ENCODE measurements at regions not wholly inside any gene's neighbourhood (a gene's known extent, or its start where the extent isn't known, plus 50 kb on each side); places are given as distances from the start of the nearest gene placed in this dataset.

DNA sequence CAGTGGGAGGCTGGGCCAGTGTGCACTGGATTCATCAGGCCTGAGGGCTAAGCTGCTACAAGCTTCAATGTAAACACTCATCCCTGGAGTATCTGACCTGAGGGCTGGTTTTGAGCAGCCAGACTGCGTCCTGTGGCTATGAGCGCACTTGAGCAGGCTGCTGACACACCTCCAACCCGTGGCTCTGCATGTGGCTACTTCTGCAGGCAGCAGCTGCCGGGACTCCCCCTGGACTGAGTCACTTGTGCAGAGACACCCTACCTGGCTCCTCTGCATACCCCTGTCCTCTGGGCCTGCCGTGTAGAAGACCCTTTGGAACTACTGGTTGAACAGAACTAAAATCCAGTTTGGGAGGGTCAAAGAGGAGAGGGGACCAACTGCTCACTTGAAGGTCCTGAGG lies 172.0 kb downstream of the SCP2D1 start (continued):
- TF ChIP-seq, protein P1, sequence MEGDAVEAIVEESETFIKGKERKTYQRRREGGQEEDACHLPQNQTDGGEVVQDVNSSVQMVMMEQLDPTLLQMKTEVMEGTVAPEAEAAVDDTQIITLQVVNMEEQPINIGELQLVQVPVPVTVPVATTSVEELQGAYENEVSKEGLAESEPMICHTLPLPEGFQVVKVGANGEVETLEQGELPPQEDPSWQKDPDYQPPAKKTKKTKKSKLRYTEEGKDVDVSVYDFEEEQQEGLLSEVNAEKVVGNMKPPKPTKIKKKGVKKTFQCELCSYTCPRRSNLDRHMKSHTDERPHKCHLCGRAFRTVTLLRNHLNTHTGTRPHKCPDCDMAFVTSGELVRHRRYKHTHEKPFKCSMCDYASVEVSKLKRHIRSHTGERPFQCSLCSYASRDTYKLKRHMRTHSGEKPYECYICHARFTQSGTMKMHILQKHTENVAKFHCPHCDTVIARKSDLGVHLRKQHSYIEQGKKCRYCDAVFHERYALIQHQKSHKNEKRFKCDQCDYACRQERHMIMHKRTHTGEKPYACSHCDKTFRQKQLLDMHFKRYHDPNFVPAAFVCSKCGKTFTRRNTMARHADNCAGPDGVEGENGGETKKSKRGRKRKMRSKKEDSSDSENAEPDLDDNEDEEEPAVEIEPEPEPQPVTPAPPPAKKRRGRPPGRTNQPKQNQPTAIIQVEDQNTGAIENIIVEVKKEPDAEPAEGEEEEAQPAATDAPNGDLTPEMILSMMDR (IDR thresholded peaks at IDR 0.05), result no peak
- no peak for TF ChIP-seq CHD2 (IDR thresholded peaks at IDR 0.05; ENCODE audit: low read length, partially characterized antibody)
- TF ChIP-seq TAF1 (IDR thresholded peaks at IDR 0.05; ENCODE audit: borderline replicate concordance, low read depth, low read length), result no peak
- no peak for TF ChIP-seq SMC3 (IDR thresholded peaks at IDR 0.05; ENCODE audit: low read depth, low read length)
- TF ChIP-seq EZH2phosphoT487 (IDR thresholded peaks at IDR 0.05; ENCODE audit: borderline replicate concordance, low read depth), result no peak
- no peak for TF ChIP-seq YY1 (IDR thresholded peaks at IDR 0.05; ENCODE audit: low read depth)
- TF ChIP-seq, protein P2, sequence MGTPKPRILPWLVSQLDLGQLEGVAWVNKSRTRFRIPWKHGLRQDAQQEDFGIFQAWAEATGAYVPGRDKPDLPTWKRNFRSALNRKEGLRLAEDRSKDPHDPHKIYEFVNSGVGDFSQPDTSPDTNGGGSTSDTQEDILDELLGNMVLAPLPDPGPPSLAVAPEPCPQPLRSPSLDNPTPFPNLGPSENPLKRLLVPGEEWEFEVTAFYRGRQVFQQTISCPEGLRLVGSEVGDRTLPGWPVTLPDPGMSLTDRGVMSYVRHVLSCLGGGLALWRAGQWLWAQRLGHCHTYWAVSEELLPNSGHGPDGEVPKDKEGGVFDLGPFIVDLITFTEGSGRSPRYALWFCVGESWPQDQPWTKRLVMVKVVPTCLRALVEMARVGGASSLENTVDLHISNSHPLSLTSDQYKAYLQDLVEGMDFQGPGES (IDR thresholded peaks at IDR 0.05; ENCODE audit: low read depth, low read length), result no peak

DNA sequence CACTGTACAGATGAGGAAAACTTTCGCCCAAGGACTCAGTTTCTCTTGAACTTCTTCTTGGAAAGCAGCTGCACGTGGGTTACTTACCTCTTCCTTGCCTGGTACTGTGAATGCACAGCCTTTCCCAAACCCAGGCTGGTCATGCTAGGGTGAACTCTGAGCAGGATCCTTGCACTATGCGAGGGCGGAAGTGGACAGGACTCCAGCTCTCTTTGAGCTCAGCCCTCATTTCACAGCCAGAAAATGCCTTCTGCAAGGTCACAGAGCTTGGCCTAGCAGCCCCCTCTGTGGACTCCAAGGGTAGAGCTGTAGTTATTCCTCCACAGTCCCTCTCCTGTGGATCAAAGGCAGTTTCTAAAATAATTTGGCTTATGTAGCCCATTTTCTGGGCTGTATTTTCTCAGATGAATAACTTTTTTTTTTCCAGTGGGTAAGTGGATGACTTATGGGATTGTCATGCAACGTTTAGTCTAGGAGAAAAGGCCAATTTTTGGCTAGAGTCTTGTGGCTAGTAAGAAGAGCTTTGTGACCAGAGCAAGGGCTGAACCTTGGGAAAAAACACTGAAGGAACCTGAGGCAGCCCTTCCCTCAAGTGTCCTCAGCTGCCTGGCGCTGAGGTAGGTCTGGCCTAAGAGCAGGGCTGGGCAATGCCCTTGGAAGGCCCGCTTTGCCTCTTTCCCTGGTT lies 172.7 kb downstream of the SCP2D1 start:
- no peak overlapping the region for H2AFZ ChIP-seq (ENCODE audit: low read depth)
- CTCF ChIA-PET, result no interaction called here
- TF ChIP-seq GATA2 (CRISPR knock-in tag; IDR thresholded peaks at IDR 0.05) (no peak), RXRA (IDR thresholded peaks at IDR 0.05; ENCODE audit: borderline replicate concordance, low read depth) (no peak), FOSL2 (IDR thresholded peaks at IDR 0.05; ENCODE audit: borderline replicate concordance, low read depth) (no peak), MEF2A (IDR thresholded peaks at IDR 0.05; ENCODE audit: borderline replicate concordance, low read depth) (no peak), SIN3A (IDR thresholded peaks at IDR 0.05; ENCODE audit: borderline replicate concordance, low read depth, low read length) (no peak), RCOR1 (IDR thresholded peaks at IDR 0.05; ENCODE audit: low read length) (no peak), TAF1 (IDR thresholded peaks at IDR 0.05; ENCODE audit: borderline replicate concordance, low read depth, low read length) (no peak), RFX5 (IDR thresholded peaks at IDR 0.05; ENCODE audit: low read length) (no peak), CHD2 (IDR thresholded peaks at IDR 0.05; ENCODE audit: low read length, partially characterized antibody) (no peak), EZH2phosphoT487 (IDR thresholded peaks at IDR 0.05; ENCODE audit: borderline replicate concordance, low read depth) (no peak), SMC3 (IDR thresholded peaks at IDR 0.05; ENCODE audit: low read depth, low read length) (no peak)
- TF ChIP-seq, protein P3, sequence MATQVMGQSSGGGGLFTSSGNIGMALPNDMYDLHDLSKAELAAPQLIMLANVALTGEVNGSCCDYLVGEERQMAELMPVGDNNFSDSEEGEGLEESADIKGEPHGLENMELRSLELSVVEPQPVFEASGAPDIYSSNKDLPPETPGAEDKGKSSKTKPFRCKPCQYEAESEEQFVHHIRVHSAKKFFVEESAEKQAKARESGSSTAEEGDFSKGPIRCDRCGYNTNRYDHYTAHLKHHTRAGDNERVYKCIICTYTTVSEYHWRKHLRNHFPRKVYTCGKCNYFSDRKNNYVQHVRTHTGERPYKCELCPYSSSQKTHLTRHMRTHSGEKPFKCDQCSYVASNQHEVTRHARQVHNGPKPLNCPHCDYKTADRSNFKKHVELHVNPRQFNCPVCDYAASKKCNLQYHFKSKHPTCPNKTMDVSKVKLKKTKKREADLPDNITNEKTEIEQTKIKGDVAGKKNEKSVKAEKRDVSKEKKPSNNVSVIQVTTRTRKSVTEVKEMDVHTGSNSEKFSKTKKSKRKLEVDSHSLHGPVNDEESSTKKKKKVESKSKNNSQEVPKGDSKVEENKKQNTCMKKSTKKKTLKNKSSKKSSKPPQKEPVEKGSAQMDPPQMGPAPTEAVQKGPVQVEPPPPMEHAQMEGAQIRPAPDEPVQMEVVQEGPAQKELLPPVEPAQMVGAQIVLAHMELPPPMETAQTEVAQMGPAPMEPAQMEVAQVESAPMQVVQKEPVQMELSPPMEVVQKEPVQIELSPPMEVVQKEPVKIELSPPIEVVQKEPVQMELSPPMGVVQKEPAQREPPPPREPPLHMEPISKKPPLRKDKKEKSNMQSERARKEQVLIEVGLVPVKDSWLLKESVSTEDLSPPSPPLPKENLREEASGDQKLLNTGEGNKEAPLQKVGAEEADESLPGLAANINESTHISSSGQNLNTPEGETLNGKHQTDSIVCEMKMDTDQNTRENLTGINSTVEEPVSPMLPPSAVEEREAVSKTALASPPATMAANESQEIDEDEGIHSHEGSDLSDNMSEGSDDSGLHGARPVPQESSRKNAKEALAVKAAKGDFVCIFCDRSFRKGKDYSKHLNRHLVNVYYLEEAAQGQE (IDR thresholded peaks at IDR 0.05; ENCODE audit: low read depth, low read length), result no peak
- TF ChIP-seq, protein P4, sequence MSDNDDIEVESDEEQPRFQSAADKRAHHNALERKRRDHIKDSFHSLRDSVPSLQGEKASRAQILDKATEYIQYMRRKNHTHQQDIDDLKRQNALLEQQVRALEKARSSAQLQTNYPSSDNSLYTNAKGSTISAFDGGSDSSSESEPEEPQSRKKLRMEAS (IDR thresholded peaks at IDR 0.05; ENCODE audit: low read depth), result no peak
- TF ChIP-seq, protein P2 (IDR thresholded peaks at IDR 0.05; ENCODE audit: low read depth, low read length), result no peak
- TF ChIP-seq, protein P5, sequence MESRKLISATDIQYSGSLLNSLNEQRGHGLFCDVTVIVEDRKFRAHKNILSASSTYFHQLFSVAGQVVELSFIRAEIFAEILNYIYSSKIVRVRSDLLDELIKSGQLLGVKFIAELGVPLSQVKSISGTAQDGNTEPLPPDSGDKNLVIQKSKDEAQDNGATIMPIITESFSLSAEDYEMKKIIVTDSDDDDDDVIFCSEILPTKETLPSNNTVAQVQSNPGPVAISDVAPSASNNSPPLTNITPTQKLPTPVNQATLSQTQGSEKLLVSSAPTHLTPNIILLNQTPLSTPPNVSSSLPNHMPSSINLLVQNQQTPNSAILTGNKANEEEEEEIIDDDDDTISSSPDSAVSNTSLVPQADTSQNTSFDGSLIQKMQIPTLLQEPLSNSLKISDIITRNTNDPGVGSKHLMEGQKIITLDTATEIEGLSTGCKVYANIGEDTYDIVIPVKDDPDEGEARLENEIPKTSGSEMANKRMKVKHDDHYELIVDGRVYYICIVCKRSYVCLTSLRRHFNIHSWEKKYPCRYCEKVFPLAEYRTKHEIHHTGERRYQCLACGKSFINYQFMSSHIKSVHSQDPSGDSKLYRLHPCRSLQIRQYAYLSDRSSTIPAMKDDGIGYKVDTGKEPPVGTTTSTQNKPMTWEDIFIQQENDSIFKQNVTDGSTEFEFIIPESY (IDR thresholded peaks at IDR 0.05; ENCODE audit: borderline replicate concordance, low read depth), result no peak

More for the DNA sequence above, 172.7 kb downstream of the SCP2D1 start:
- no peaks in the 10 kb centered on the region for H3K9me2 ChIP-seq
- H3K36me3 ChIP-seq (replicated peaks in 1 of 2; ENCODE audit: control insufficient read depth in 1 of 2, insufficient read depth in 2 of 2, low read length in 1 of 2), result no peaks in the 10 kb centered on the region
- no peaks in the 10 kb centered on the region for H3K9me3 ChIP-seq
- WGBS (ENCODE audit: low lambda C conversion rate), result 12% methylated on average over 7 of the region's 7 CpGs
- no peaks in the 10 kb centered on the region for H3K27me3 ChIP-seq (ENCODE audit: insufficient read depth)
- no peak overlapping the region for H3K9ac ChIP-seq
- H3K79me2 ChIP-seq (ENCODE audit: insufficient read depth), result no peaks in the 10 kb centered on the region
- no peak for DNase-seq
- no peaks in the 10 kb centered on the region for H4K20me1 ChIP-seq (ENCODE audit: insufficient read depth)
- H3K4me3 ChIP-seq (ENCODE audit: low read depth in 2 of 2, low read length in 1 of 2), result no peak overlapping the region
- no peak overlapping the region for H3K27ac ChIP-seq (ENCODE audit: low read depth in 2 of 2, low read length in 1 of 2)
- H3K4me2 ChIP-seq, result no peak overlapping the region
- POLR2A ChIA-PET, result no interaction called here
- no peaks in the 10 kb centered on the region for H3F3A ChIP-seq (replicated peaks; ENCODE audit: insufficient read depth)
- no peaks in the 10 kb centered on the region for H3K4me1 ChIP-seq (ENCODE audit: control insufficient read depth in 1 of 2, insufficient read depth in 2 of 2, low read depth in 1 of 2, low read length in 1 of 2)
